ENCODE measurements at regions not wholly inside any gene's neighbourhood (a gene's known extent, or its start where the extent isn't known, plus 50 kb on each side); places are given as distances from the start of the nearest gene placed in this dataset.

DNA sequence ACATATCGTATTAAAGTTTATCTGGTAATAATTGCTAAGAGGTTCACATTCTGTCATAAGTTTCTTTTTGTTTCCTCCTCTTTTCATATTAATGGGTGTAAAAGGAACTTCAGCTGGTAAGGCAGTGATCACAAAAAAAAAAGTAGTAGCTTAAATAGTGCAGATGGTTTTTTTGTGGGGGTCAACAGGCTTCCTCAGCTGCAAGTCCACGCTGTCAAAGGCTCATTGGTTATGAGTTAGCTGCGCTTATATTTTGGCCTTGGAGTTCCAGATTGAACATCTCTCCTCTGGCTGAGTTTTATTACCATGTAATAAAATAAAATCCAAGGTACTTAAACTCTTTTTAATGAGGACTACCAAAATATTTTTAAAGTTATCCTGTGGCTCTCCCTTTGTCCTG lies 277.0 kb upstream of the ZEB2 start:
- no peaks in the 10 kb centered on the region for H3K79me2 ChIP-seq (ENCODE audit: insufficient read depth, low read length)
- TF ChIP-seq EZH2phosphoT487 (IDR thresholded peaks at IDR 0.05; ENCODE audit: borderline replicate concordance) = no peak
- ChIA-PET RAD21 (ENCODE audit: low non-redundant PET in 1 of 2, low total read pairs in 2 of 2, uncharacterized antibody in 2 of 2, unreplicated experiment in 2 of 2) (no interaction called here), CTCF (no interaction called here), POLR2A (no interaction called here)
- no peaks in the 10 kb centered on the region for H3K9me3 ChIP-seq (ENCODE audit: control insufficient read depth in 1 of 2, insufficient read depth in 1 of 2, low read depth in 1 of 2, low read length in 2 of 2)
- no peaks in the 10 kb centered on the region for H3K27me3 ChIP-seq (ENCODE audit: insufficient read depth, low read length)
- intact Hi-C loops (cut with micrococcal nuclease) = no loop called here
- H4K20me1 ChIP-seq (ENCODE audit: insufficient read depth) = no peaks in the 10 kb centered on the region
- 0 out of 2 replicates have a peak, but pooled peaks cover 6% of the 10 kb centered on the region for H3K9me2 ChIP-seq (ENCODE audit: insufficient read depth)
- no peak overlapping the region for H2AFZ ChIP-seq (ENCODE audit: low read depth, low read length, poor library complexity, severe bottlenecking)
- DNase-seq (ENCODE audit: low read depth, low spot score) (no peak), ATAC-seq (no peak)
- H3K4me1 ChIP-seq (ENCODE audit: control insufficient read depth in 1 of 2, insufficient read depth in 2 of 2, low read length in 2 of 2) = peaks cover 0 to 4% of the 10 kb centered on the region in 2 experiments; a peak in 1 of 4 replicates
- no TSS peak for BruUV-seq (replicated peaks)
- no peak overlapping the region for H3K4me2 ChIP-seq (ENCODE audit: low read length)
- no peak overlapping the region for H3K27ac ChIP-seq (ENCODE audit: low read depth, low read length)
- H3K36me3 ChIP-seq (ENCODE audit: control insufficient read depth in 1 of 2, insufficient read depth in 2 of 2, low read length in 2 of 2) = no peaks in the 10 kb centered on the region
- no peak overlapping the region for H3K4me3 ChIP-seq (replicated peaks in 1 of 2; ENCODE audit: low read depth in 1 of 2, low read length in 2 of 2)
- no peak overlapping the region for H3K9ac ChIP-seq (ENCODE audit: low read length)

GRCh38 chr2:144796164-144796563 lies 276.2 kb upstream of the ZEB2 start:
- no peak overlapping the region for H3K27ac ChIP-seq (ENCODE audit: low read depth, low read length)
- TF ChIP-seq, protein P1, sequence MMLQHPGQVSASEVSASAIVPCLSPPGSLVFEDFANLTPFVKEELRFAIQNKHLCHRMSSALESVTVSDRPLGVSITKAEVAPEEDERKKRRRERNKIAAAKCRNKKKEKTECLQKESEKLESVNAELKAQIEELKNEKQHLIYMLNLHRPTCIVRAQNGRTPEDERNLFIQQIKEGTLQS (IDR thresholded peaks at IDR 0.05) = no peak
- TF ChIP-seq YY1 (IDR thresholded peaks at IDR 0.05; ENCODE audit: extremely low read depth, insufficient replicate concordance, low read depth, low read length) (no peak), ZBTB33 (IDR thresholded peaks at IDR 0.05; ENCODE audit: extremely low read depth, insufficient replicate concordance, low read length) (no peak), ZNF274 (IDR thresholded peaks at IDR 0.05; ENCODE audit: low read depth, low read length) (no peak), SP1 (IDR thresholded peaks at IDR 0.05; ENCODE audit: low read depth) (no peak)
- no peak overlapping the region for H2AFZ ChIP-seq (ENCODE audit: low read depth, low read length, poor library complexity, severe bottlenecking)
- no peaks in the 10 kb centered on the region for H3K27me3 ChIP-seq (ENCODE audit: insufficient read depth, low read length)
- intact Hi-C loops (cut with micrococcal nuclease) = no loop called here
- no peak overlapping the region for H3K9ac ChIP-seq (ENCODE audit: low read length)
- H3K36me3 ChIP-seq (ENCODE audit: control insufficient read depth in 1 of 2, insufficient read depth in 2 of 2, low read length in 2 of 2) = no peaks in the 10 kb centered on the region
- ATAC-seq (no peak), DNase-seq (ENCODE audit: low read depth, low spot score) (no peak)
- no peak overlapping the region for H3K4me3 ChIP-seq (replicated peaks in 1 of 2; ENCODE audit: low read depth in 1 of 2, low read length in 2 of 2)
- no peaks in the 10 kb centered on the region for H3K79me2 ChIP-seq (ENCODE audit: insufficient read depth, low read length)
- no peaks in the 10 kb centered on the region for H4K20me1 ChIP-seq (ENCODE audit: insufficient read depth)
- POLR2A ChIA-PET = no interaction called here
- no peaks in the 10 kb centered on the region for H3K4me1 ChIP-seq (ENCODE audit: control insufficient read depth in 1 of 2, insufficient read depth in 2 of 2, low read length in 2 of 2)
- RAD21 ChIA-PET (ENCODE audit: low non-redundant PET in 1 of 2, low total read pairs in 2 of 2, uncharacterized antibody in 2 of 2, unreplicated experiment in 2 of 2) = no interaction called here
- CTCF ChIA-PET = no interaction called here
- no peaks in the 10 kb centered on the region for H3K9me3 ChIP-seq (ENCODE audit: control insufficient read depth in 1 of 2, insufficient read depth in 1 of 2, low read depth in 1 of 2, low read length in 2 of 2)
- 0 out of 2 replicates have a peak, but pooled peaks cover 6% of the 10 kb centered on the region for H3K9me2 ChIP-seq (ENCODE audit: insufficient read depth)
- no peak overlapping the region for H3K4me2 ChIP-seq (ENCODE audit: low read length)
- no TSS peak for BruUV-seq (replicated peaks)
